Umbilical cord (tissue), 1 donor: ENCODE measurements at regions not wholly inside any gene's neighbourhood (a gene's known extent, or its start where the extent isn't known, plus 50 kb on each side); places are given as distances from the start of the nearest gene placed in this dataset.

Experiments
- DNase-seq: peaks from one replicate; pipeline ENCODE4 v3.0.0-alpha.2; 2015; ENCODE audit warnings: low spot score

GRCh38 chr2:155308367-155309009, 610.0 kb downstream of the KCNJ3 start:
- no peak for DNase-seq

GRCh38 chr2:155301221-155301620, 602.7 kb downstream of the KCNJ3 start:
- no peak for DNase-seq

GRCh38 chr2:155298001-155298400, 599.5 kb downstream of the KCNJ3 start:
- DNase-seq = no peak

- DNase-seq = no peak
Observed at GRCh38 chr2:155294358-155294757, 595.9 kb downstream of the KCNJ3 start.

- no peak for DNase-seq
Observed at GRCh38 chr2:155281907-155282306, 583.4 kb downstream of the KCNJ3 start.

GRCh38 chr2:155273323-155273722, 574.8 kb downstream of the KCNJ3 start:
- DNase-seq = no peak

- DNase-seq = no peak
Observed at GRCh38 chr2:155266583-155266982, 568.1 kb downstream of the KCNJ3 start.

- no peak for DNase-seq
Observed at GRCh38 chr2:155266109-155266508, 567.6 kb downstream of the KCNJ3 start.

GRCh38 chr2:155256803-155257202, 558.3 kb downstream of the KCNJ3 start:
- no peak for DNase-seq

- DNase-seq = peak; percentile 1
Observed at GRCh38 chr2:155250800-155251199, 552.3 kb downstream of the KCNJ3 start.

GRCh38 chr2:155240176-155240575, 541.7 kb downstream of the KCNJ3 start:
- DNase-seq = no peak

- DNase-seq = no peak
Observed at GRCh38 chr2:155235710-155236109, 537.2 kb downstream of the KCNJ3 start.

GRCh38 chr2:155223781-155224406, 525.4 kb downstream of the KCNJ3 start:
- DNase-seq = peak; percentile 53

GRCh38 chr2:155218945-155219344, 520.5 kb downstream of the KCNJ3 start:
- no peak for DNase-seq

GRCh38 chr2:155218292-155218924, 519.9 kb downstream of the KCNJ3 start:
- DNase-seq = no peak

- no peak for DNase-seq
Observed at GRCh38 chr2:155215037-155215707, 516.7 kb downstream of the KCNJ3 start.

- DNase-seq = peak; percentile 10
Observed at GRCh38 chr2:155209696-155210450, 511.4 kb downstream of the KCNJ3 start.

GRCh38 chr2:155203178-155203577, 504.7 kb downstream of the KCNJ3 start:
- no peak for DNase-seq

- no peak for DNase-seq
Observed at GRCh38 chr2:155200753-155201152, 502.3 kb downstream of the KCNJ3 start.

GRCh38 chr2:155190342-155190741, 491.8 kb downstream of the KCNJ3 start:
- no peak for DNase-seq

- no peak for DNase-seq
Observed at GRCh38 chr2:155178921-155179320, 480.4 kb downstream of the KCNJ3 start.

GRCh38 chr2:155176345-155176744, 477.9 kb downstream of the KCNJ3 start:
- DNase-seq = no peak
